Osteocyte (in vitro differentiated cells): ENCODE measurements at regions not wholly inside any gene's neighbourhood (a gene's known extent, or its start where the extent isn't known, plus 50 kb on each side); places are given as distances from the start of the nearest gene placed in this dataset.
A peak's percentile ranks its signal among the peaks of the same experiment; 100 is the strongest.

ENCODE experiments used
- DNase-seq: peaks from one replicate; pipeline ENCODE4 v3.0.0; 2021; ENCODE audit warnings: mixed read lengths; ENCODE audit not compliant: unreplicated experiment; ENCODE audit errors: extremely low spot score
- H3K27ac Mint-ChIP-seq: one replicate; pipeline ENCODE4 v1.8.0; 2021; ENCODE audit warnings: mild to moderate bottlenecking, mixed read lengths; ENCODE audit not compliant: unreplicated experiment
- H3K27me3 Mint-ChIP-seq: one replicate; pipeline ENCODE4 v1.8.0; 2021; ENCODE audit warnings: mixed read lengths; ENCODE audit not compliant: unreplicated experiment
- H3K36me3 Mint-ChIP-seq: one replicate; pipeline ENCODE4 v1.8.0; 2021; ENCODE audit warnings: mixed read lengths; ENCODE audit not compliant: unreplicated experiment
- H3K4me1 Mint-ChIP-seq: one replicate; pipeline ENCODE4 v1.8.0; 2021; ENCODE audit warnings: mixed read lengths; ENCODE audit not compliant: unreplicated experiment
- H3K4me3 Mint-ChIP-seq: one replicate; pipeline ENCODE4 v1.8.0; 2021; ENCODE audit warnings: mild to moderate bottlenecking, moderate library complexity, mixed read lengths; ENCODE audit not compliant: unreplicated experiment
- H3K9me3 Mint-ChIP-seq: one replicate; pipeline ENCODE4 v1.8.0; 2021; ENCODE audit warnings: mixed read lengths; ENCODE audit not compliant: unreplicated experiment
- TF ChIP-seq, protein P1 (sequence below): fragments of 200-600 bp; sonication (generic); IDR thresholded peaks from 2 replicates; pipeline ENCODE4 v1.5.0; 2021; ENCODE audit warnings: antibody characterized with exemption, mild to moderate bottlenecking, moderate library complexity

DNA sequence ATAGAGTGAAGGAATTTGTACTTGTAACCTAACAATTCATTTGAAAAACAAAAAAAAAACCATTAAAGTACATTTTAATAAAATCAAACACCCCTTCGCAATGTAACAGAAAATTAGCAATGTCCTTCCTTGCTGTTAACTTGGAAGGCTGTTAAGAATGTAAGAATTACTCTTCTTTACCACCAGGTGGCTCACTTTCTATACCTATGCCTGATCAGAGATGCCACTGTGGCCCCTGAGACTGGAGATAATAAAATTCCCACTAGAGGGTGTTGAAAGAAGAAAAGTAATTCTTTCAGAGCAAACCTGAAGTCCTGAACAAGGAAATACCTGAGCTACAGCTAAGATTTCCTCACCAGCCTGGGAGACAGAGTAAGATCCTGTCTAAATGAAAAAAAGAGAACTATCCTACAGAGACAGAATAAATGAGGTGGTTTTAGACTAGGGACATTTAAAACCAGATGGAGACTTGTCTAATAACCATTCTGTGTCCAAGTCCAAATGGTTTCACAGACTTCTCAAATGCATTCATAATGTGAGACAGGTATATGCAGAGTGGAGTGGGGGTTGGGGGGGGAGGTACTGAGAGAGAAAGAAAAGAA lies 1089.3 kb downstream of the FAM181B start:
- H3K9me3 Mint-ChIP-seq = no peaks in the 10 kb centered on the region
- H3K4me3 Mint-ChIP-seq = no peak overlapping the region
- peaks cover 43% of the 10 kb centered on the region for H3K27me3 Mint-ChIP-seq
- no peak for DNase-seq
- H3K36me3 Mint-ChIP-seq = no peaks in the 10 kb centered on the region
- H3K4me1 Mint-ChIP-seq = peaks cover 6% of the 10 kb centered on the region
- TF ChIP-seq, protein P1, sequence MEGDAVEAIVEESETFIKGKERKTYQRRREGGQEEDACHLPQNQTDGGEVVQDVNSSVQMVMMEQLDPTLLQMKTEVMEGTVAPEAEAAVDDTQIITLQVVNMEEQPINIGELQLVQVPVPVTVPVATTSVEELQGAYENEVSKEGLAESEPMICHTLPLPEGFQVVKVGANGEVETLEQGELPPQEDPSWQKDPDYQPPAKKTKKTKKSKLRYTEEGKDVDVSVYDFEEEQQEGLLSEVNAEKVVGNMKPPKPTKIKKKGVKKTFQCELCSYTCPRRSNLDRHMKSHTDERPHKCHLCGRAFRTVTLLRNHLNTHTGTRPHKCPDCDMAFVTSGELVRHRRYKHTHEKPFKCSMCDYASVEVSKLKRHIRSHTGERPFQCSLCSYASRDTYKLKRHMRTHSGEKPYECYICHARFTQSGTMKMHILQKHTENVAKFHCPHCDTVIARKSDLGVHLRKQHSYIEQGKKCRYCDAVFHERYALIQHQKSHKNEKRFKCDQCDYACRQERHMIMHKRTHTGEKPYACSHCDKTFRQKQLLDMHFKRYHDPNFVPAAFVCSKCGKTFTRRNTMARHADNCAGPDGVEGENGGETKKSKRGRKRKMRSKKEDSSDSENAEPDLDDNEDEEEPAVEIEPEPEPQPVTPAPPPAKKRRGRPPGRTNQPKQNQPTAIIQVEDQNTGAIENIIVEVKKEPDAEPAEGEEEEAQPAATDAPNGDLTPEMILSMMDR = peak; percentile 87
- H3K27ac Mint-ChIP-seq = no peak overlapping the region

DNA sequence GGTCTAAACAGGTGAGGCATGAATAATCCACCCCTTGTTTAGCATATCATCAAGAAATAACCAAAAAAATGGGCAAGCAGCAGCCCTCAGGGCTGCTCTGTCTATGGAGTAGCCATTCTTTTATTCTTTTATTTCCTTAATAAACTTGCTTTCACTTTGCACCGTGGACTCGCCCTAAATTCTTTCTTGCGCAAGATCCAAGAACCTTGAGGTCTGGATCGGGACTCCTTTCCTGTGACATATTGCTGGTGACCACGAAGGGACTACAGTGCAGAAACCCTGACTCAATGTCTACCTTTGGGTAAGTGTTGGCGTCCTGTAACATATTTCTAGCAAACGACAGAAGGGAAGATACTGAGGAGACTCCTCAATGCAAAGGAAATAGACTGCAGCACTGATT lies 1099.2 kb downstream of the FAM181B start:
- no peaks in the 10 kb centered on the region for H3K9me3 Mint-ChIP-seq
- no peak overlapping the region for H3K27ac Mint-ChIP-seq
- H3K36me3 Mint-ChIP-seq = no peaks in the 10 kb centered on the region
- no peaks in the 10 kb centered on the region for H3K4me1 Mint-ChIP-seq
- TF ChIP-seq, protein P1 = no peak
- no peak overlapping the region for H3K4me3 Mint-ChIP-seq
- H3K27me3 Mint-ChIP-seq = peaks cover 10% of the 10 kb centered on the region
- no peak for DNase-seq

DNA sequence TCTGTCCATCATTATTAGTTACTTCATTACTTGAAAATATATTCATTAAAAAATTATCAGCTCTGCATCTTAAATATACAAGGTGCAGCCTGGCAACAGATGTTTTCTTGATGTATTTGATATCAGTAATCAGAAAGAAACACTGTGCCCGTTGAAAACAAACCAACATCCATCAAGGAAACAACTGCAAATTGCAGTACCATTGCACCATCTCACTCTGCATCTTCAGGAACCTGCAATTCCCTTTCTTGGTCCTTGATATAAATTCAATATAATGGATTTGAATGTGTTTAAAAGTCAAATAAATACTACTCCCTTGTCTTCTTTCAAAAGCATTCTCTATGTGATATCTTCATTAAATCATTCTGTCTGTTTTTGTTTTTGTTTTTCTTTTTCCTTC lies 1131.2 kb downstream of the FAM181B start:
- no peak for DNase-seq
- H3K36me3 Mint-ChIP-seq = no peaks in the 10 kb centered on the region
- no peaks in the 10 kb centered on the region for H3K27me3 Mint-ChIP-seq
- H3K9me3 Mint-ChIP-seq = no peaks in the 10 kb centered on the region
- H3K4me3 Mint-ChIP-seq = no peak overlapping the region
- TF ChIP-seq, protein P1 = no peak
- no peaks in the 10 kb centered on the region for H3K4me1 Mint-ChIP-seq
- no peak overlapping the region for H3K27ac Mint-ChIP-seq

DNA sequence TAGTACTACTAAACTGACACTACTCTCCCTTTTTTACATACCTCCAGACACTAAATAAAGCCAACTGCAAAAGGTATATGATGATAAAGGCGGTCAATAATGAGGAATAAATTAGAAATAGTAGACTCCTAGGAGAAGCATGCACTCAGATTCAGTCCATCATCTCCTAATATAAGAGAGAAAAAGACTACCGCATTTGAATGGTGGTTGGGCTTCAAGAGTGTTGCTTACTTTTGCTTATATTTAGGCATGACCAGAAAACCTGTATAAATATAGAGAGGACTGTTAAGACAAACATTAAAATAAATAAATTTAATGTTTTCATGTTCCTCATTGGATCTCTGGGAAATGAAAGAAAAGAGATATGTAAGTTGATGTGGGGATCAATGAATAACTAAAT lies 1137.0 kb downstream of the FAM181B start:
- no peaks in the 10 kb centered on the region for H3K9me3 Mint-ChIP-seq
- no peaks in the 10 kb centered on the region for H3K4me1 Mint-ChIP-seq
- H3K27ac Mint-ChIP-seq = no peak overlapping the region
- TF ChIP-seq, protein P1 = no peak
- H3K27me3 Mint-ChIP-seq = peaks cover 2% of the 10 kb centered on the region
- DNase-seq = no peak
- H3K4me3 Mint-ChIP-seq = no peak overlapping the region
- no peaks in the 10 kb centered on the region for H3K36me3 Mint-ChIP-seq

DNA sequence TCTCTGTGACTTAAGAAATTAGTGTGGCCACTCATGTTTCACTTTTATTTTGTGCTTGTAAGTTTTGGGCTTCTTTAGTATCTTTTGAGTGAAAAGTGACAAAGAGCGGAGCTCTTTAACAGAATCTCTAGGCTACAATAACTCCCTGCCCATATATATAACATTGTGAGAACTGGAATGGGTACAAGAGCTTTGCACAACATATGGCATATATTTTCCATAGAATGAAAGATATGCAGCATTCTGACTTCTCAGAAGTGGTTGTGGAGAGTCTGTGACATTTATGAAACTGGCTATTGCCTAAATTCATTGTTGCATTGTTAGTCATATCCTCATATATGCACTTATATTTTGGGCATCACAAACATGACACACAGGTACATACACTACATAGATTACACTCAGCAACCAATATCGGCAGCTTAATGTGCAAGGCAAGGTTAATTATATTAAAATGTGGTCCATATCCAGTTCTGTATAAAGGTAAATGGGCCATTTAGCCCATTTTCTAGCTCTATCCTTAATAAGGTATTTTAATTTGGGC lies 1148.2 kb downstream of the FAM181B start:
- DNase-seq = no peak
- H3K9me3 Mint-ChIP-seq = no peaks in the 10 kb centered on the region
- H3K4me1 Mint-ChIP-seq = no peaks in the 10 kb centered on the region
- no peak overlapping the region for H3K27ac Mint-ChIP-seq
- TF ChIP-seq, protein P1 = no peak
- H3K36me3 Mint-ChIP-seq = no peaks in the 10 kb centered on the region
- no peaks in the 10 kb centered on the region for H3K27me3 Mint-ChIP-seq
- H3K4me3 Mint-ChIP-seq = no peak overlapping the region
